Uterus (tissue), 3 donors: ENCODE measurements at regions not wholly inside any gene's neighbourhood (a gene's known extent, or its start where the extent isn't known, plus 50 kb on each side); places are given as distances from the start of the nearest gene placed in this dataset.
A peak's percentile ranks its signal among the peaks of the same experiment; 100 is the strongest.

ENCODE experiments used
- DNase-seq, 2 donors: peaks; one replicate each; pipeline ENCODE4 v3.0.0-alpha.2; 2019 to 2020
- H3K27ac ChIP-seq, 2 donors: fragments of 200-600 bp; sonication (generic); 1 replicate in 1 of 2; 2 replicates in 1 of 2; pipeline ENCODE4 v1.5.1; 2016 to 2018
- H3K27me3 ChIP-seq, 2 donors: fragments of 200-600 bp; sonication (generic); one replicate each; pipeline ENCODE4 v1.5.1; 2018 to 2019; ENCODE audit warnings: control low read depth in 1 of 2
- H3K36me3 ChIP-seq, 2 donors: fragments of 200-600 bp; sonication (generic); one replicate each; pipeline ENCODE4 v1.5.1; 2019; ENCODE audit warnings: control low read depth in 1 of 2
- H3K4me1 ChIP-seq, 2 donors: fragments of 200-600 bp; sonication (generic); one replicate each; pipeline ENCODE4 v1.5.1; 2018 to 2019; ENCODE audit warnings: control low read depth in 1 of 2
- H3K4me3 ChIP-seq, 2 donors: fragments of 200-600 bp; sonication (generic); 1 replicate in 1 of 2; 2 replicates in 1 of 2; pipeline ENCODE4 v1.5.1; 2018 to 2019; ENCODE audit warnings: mild to moderate bottlenecking in 1 of 2
- H3K9me3 ChIP-seq, 2 donors: fragments of 200-600 bp; sonication (generic); one replicate each; pipeline ENCODE4 v1.5.1; 2019; ENCODE audit warnings: control low read depth in 1 of 2
- POLR2A ChIP-seq, 2 donors: fragments of 450-650 bp; IDR thresholded peaks; one replicate each; pipeline ENCODE4 v1.6.1; 2016; ENCODE audit warnings: antibody characterized with exemption in 2 of 2, mild to moderate bottlenecking in 1 of 2, moderate library complexity in 1 of 2
- intact Hi-C: fragments of 100-400 bp; cut with DNase I; formaldehyde crosslinking; loops from one replicate; pipeline ENCODE4 v1.15.1; 2023; ENCODE audit warnings: low total_unique reads
- TF ChIP-seq, protein P1 (sequence below), 4 experiments: fragments of 200-600 bp in 2 of 4; fragments of 450-650 bp in 2 of 4; sonication (generic) in 2 of 4; IDR thresholded peaks; one replicate each; pipeline ENCODE4 v1.5.1; 2016 to 2019; ENCODE audit warnings: antibody characterized with exemption in 4 of 4, mild to moderate bottlenecking in 2 of 4, moderate library complexity in 1 of 4
- donor health status: DM: yes; HTN: yes; CAD: no.

DNA sequence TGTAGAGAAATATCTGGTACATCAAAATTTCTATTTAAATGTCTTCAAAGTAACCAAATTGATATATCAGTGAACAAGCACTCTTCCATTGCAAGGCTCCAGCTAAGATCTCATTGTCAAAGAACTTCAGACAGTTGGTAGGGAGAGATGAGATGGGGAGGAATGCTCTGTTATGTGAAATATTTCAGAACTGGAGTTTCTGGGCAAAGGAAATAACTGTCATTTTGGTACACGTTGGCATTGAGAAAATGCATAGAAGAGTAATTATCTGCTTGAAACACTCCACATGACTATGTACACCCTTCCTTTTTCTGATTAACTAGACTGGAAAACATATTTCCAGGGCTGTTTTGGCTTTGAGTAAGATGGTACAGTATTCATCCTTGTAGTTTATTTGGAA lies 297.5 kb upstream of the RASGRP1 start:
- no peaks in the 10 kb centered on the region for H3K36me3 ChIP-seq
- H3K4me3 ChIP-seq, result no peak overlapping the region
- no peaks in the 10 kb centered on the region for H3K9me3 ChIP-seq
- no peak for DNase-seq
- H3K27ac ChIP-seq, result no peak overlapping the region
- TF ChIP-seq POLR2A (IDR thresholded peaks at IDR 0.05), result no peak
- TF ChIP-seq, protein P1, sequence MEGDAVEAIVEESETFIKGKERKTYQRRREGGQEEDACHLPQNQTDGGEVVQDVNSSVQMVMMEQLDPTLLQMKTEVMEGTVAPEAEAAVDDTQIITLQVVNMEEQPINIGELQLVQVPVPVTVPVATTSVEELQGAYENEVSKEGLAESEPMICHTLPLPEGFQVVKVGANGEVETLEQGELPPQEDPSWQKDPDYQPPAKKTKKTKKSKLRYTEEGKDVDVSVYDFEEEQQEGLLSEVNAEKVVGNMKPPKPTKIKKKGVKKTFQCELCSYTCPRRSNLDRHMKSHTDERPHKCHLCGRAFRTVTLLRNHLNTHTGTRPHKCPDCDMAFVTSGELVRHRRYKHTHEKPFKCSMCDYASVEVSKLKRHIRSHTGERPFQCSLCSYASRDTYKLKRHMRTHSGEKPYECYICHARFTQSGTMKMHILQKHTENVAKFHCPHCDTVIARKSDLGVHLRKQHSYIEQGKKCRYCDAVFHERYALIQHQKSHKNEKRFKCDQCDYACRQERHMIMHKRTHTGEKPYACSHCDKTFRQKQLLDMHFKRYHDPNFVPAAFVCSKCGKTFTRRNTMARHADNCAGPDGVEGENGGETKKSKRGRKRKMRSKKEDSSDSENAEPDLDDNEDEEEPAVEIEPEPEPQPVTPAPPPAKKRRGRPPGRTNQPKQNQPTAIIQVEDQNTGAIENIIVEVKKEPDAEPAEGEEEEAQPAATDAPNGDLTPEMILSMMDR (IDR thresholded peaks at IDR 0.05), result no peak
- peaks cover 0 to 5% of the 10 kb centered on the region in 2 donors for H3K4me1 ChIP-seq
- no peaks in the 10 kb centered on the region for H3K27me3 ChIP-seq
- intact Hi-C loops, result no loop called here

DNA sequence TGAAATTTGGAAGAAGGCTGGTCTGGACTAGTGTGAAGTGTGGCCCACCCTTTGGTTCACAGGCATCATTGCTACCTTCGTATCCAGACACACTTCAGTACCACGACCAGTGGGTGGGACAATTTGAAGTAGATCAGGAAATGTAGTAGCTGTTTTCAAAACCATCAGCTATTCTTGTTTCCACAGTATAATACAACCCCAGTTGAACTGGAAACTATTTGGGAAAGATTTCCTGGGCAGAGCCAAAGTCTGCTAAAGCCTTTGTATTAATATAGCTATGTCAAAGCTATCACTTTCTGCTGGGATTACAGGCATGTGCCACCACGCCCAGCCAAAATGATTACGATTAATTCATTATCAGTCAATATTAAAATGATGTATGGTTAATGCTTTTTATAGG lies 298.8 kb upstream of the RASGRP1 start:
- no peaks in the 10 kb centered on the region for H3K36me3 ChIP-seq
- H3K27me3 ChIP-seq, result no peaks in the 10 kb centered on the region
- no peak for TF ChIP-seq POLR2A (IDR thresholded peaks at IDR 0.05)
- TF ChIP-seq, protein P1 (IDR thresholded peaks at IDR 0.05), result no peak
- DNase-seq, result no peak
- H3K27ac ChIP-seq, result no peak overlapping the region
- H3K4me3 ChIP-seq, result no peak overlapping the region
- intact Hi-C loops, result no loop called here
- H3K9me3 ChIP-seq, result no peaks in the 10 kb centered on the region
- peaks cover 0 to 5% of the 10 kb centered on the region in 2 donors for H3K4me1 ChIP-seq

DNA sequence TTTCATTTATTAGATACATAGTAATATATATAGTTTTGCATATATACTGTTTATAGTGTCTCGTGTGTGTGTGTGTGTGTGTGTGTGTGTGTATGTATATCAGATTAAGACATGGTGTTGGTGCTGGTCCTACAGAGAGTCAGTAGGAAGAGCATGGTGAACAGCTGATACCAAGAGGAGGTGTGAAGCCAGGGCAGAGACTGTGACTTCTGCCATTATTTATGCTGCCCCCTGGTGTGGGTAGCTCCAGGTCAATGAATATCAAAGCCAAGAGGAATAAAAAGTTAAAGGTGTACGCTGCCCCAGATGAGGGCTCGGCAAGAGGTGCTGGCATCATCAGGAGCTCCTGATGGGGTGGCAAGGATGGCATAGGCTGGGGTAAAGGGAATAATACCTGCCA lies 299.5 kb upstream of the RASGRP1 start:
- no peaks in the 10 kb centered on the region for H3K27me3 ChIP-seq
- no peaks in the 10 kb centered on the region for H3K36me3 ChIP-seq
- intact Hi-C loops, result no loop called here
- H3K4me1 ChIP-seq, result peaks cover 0 to 5% of the 10 kb centered on the region in 2 donors
- TF ChIP-seq, protein P1 (IDR thresholded peaks at IDR 0.05), result no peak
- TF ChIP-seq POLR2A (IDR thresholded peaks at IDR 0.05), result no peak
- no peaks in the 10 kb centered on the region for H3K9me3 ChIP-seq
- H3K4me3 ChIP-seq, result no peak overlapping the region
- no peak overlapping the region for H3K27ac ChIP-seq
- no peak for DNase-seq

DNA sequence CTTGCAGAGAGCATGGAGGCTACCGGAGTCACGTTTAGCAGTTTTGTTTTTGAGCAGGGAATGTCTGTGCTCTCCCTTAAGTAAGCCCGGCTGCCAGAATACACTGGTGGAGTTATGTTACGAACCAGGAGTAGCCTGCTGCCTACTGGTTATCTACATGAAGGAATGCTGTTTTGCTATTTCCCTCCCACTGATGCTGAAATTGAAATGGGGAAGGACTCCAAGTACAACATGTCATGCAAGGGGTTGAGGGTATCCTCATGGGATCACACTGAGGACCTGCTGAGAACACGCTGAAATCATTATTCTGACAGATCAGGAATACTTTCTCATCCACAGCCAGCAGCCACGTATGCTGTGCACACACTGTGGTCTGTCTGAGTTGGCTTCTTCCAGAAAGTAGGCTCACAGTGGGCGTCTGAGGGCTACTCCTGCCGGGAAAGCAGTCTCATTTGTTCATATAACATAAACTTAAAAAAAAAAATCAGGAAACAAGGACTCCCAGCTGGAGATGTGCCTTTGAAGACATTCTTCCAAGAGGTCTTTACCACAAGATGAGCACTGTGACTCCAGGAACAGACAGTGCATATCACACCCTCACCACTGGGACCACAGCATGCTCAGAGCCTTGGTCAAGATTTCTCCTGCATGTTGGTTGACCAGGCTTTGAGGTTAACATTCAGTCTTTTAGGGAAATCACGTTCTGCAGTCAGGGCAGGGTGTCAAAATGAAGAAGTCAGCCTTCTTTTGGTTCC lies 300.4 kb upstream of the RASGRP1 start:
- DNase-seq, result peak; percentile 28 to 49
- intact Hi-C loops, result no loop called here
- H3K27me3 ChIP-seq, result no peaks in the 10 kb centered on the region
- H3K4me3 ChIP-seq, result no peak overlapping the region
- TF ChIP-seq POLR2A (IDR thresholded peaks at IDR 0.05), result no peak
- TF ChIP-seq, protein P1 (IDR thresholded peaks at IDR 0.05), result no peak
- H3K4me1 ChIP-seq, result peaks cover 0 to 5% of the 10 kb centered on the region in 2 donors
- no peaks in the 10 kb centered on the region for H3K36me3 ChIP-seq
- peak overlapping the region; percentile 17 to 61 for H3K27ac ChIP-seq
- no peaks in the 10 kb centered on the region for H3K9me3 ChIP-seq

DNA sequence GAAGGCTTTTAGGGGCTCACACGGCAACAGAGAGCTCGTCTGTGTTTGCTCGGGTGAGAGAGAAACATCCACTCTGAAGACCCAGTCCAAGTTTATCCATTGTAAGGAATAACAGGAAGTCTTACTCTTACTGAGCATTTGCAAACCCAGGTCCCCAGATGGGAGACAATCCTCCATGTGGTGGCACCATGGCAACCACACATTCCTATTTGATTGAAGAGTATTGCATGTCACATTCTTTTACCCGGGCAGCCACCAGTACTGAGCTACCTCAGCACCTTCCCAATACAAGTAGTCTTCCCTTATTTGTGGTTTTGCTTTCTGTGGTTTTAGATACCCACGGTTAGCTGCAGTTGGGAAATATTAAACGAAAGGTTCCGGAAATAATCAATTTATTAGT lies 302.9 kb upstream of the RASGRP1 start:
- Histone ChIP-seq H3K36me3 (no peaks in the 10 kb centered on the region), H3K27ac (no peak overlapping the region), H3K9me3 (no peaks in the 10 kb centered on the region), H3K4me1 (peaks cover 0 to 5% of the 10 kb centered on the region in 2 donors), H3K27me3 (no peaks in the 10 kb centered on the region), H3K4me3 (no peak overlapping the region)
- intact Hi-C loops, result no loop called here
- no peak for DNase-seq
- TF ChIP-seq POLR2A (IDR thresholded peaks at IDR 0.05), result no peak
- TF ChIP-seq, protein P1 (IDR thresholded peaks at IDR 0.05), result no peak
